Ovary (tissue), 7 donors: ENCODE measurements at regions not wholly inside any gene's neighbourhood (a gene's known extent, or its start where the extent isn't known, plus 50 kb on each side); places are given as distances from the start of the nearest gene placed in this dataset.

ENCODE experiments used
- DNase-seq, 5 donors: peaks; one replicate each; pipeline ENCODE4 v3.0.0-alpha.2; 2019 to 2020
- H3K27ac ChIP-seq, 2 donors: fragments of 200-600 bp; one replicate each; pipeline versions ENCODE4 v1.5.1 to v1.8.0; 2019 to 2022
- H3K27me3 ChIP-seq: fragments of 200-600 bp; one replicate; pipeline ENCODE4 v1.8.0; 2022
- H3K36me3 ChIP-seq: fragments of 200-600 bp; sonication (generic); one replicate; pipeline ENCODE4 v1.5.1; 2019
- H3K4me1 ChIP-seq: one replicate; pipeline ENCODE4 v1.8.1; 2013; ENCODE audit warnings: mild to moderate bottlenecking, moderate library complexity; ENCODE audit not compliant: insufficient read depth
- H3K4me3 ChIP-seq: fragments of 200-600 bp; sonication (generic); one replicate; pipeline ENCODE4 v1.5.1; 2017
- H3K9me3 ChIP-seq, 2 donors: fragments of 200-600 bp in 1 of 2; sonication (generic) in 1 of 2; one replicate each; pipeline versions ENCODE4 v1.5.1 to v1.8.1; 2013 to 2019; ENCODE audit warnings: mild to moderate bottlenecking in 1 of 2, moderate library complexity in 1 of 2
- CTCF ChIP-seq, 3 donors: fragments of 450-650 bp in 2 of 3; fragments of 200-600 bp in 1 of 3; IDR thresholded peaks; one replicate each; pipeline versions ENCODE4 v1.5.1 to v1.8.0; 2016 to 2022; ENCODE audit warnings: antibody characterized with exemption in 3 of 3, mild to moderate bottlenecking in 1 of 3
- EP300 ChIP-seq: sonication (generic); formaldehyde crosslinking; IDR thresholded peaks from one replicate; pipeline ENCODE4 v1.6.1; 2017; ENCODE audit warnings: antibody characterized with exemption
- POLR2A ChIP-seq: fragments of 450-650 bp; IDR thresholded peaks from one replicate; pipeline ENCODE4 v1.6.1; 2017; ENCODE audit warnings: antibody characterized with exemption, mild to moderate bottlenecking, moderate library complexity
- WGBS, 3 donors: extraction: QIAGEN DNeasy Blood & Tissue Kit in 1 of 3; methylation state at CpG; one replicate each; pipeline versions ENCODE4 v1.1.5 to v1.1.7; 2013 to 2017; 5-methylcytosine and 5-hydroxymethylcytosine counted together
- intact Hi-C, 4 donors: fragments of 100-400 bp; cut with DNase I; formaldehyde crosslinking; loops; one replicate each; pipeline versions ENCODE4 v1.11.0 to v1.15.1; 2022 to 2023
- donor health status: DM: no; HTN: no; CAD: no; lungs with moderate emphysema.
- donor health status: DM: no; HTN: no; CAD: no.
- donor health status: Bipolar disorder and iron deficiency.
- donor health status: DM: no; HTN: no; CAD: no.
- donor health status: DM: yes; HTN: yes; CAD: no.

GRCh38 chr10:36068542-36068941 lies 426.4 kb upstream of the FZD8 start:
- no peak overlapping the region for H3K4me3 ChIP-seq
- intact Hi-C loops = no loop called here
- no peaks in the 10 kb centered on the region for H3K36me3 ChIP-seq
- no peaks in the 10 kb centered on the region for H3K27me3 ChIP-seq
- no peaks in the 10 kb centered on the region for H3K4me1 ChIP-seq
- DNase-seq = no peak
- TF ChIP-seq CTCF (IDR thresholded peaks at IDR 0.05) (no peak), EP300 (no peak), POLR2A (no peak)
- no peak overlapping the region for H3K27ac ChIP-seq
- H3K9me3 ChIP-seq = no peaks in the 10 kb centered on the region

- intact Hi-C loops = no loop called here
- no peak overlapping the region for H3K27ac ChIP-seq
- H3K36me3 ChIP-seq = no peaks in the 10 kb centered on the region
- TF ChIP-seq POLR2A (no peak), EP300 (no peak), CTCF (IDR thresholded peaks at IDR 0.05) (no peak)
- H3K4me3 ChIP-seq = no peak overlapping the region
- WGBS, 3 donors = 73 to 79% (median 75%) methylated on average over 2 of the region's 2 CpGs
- H3K4me1 ChIP-seq = no peaks in the 10 kb centered on the region
- no peaks in the 10 kb centered on the region for H3K9me3 ChIP-seq
- H3K27me3 ChIP-seq = no peaks in the 10 kb centered on the region
- no peak for DNase-seq
Measured at GRCh38 chr10:36067748-36068147, 425.7 kb upstream of the FZD8 start.

GRCh38 chr10:36066850-36067249 lies 424.8 kb upstream of the FZD8 start:
- no peak for TF ChIP-seq CTCF (IDR thresholded peaks at IDR 0.05)
- TF ChIP-seq POLR2A = no peak
- TF ChIP-seq EP300 = no peak
- Histone ChIP-seq H3K9me3 (no peaks in the 10 kb centered on the region), H3K4me1 (no peaks in the 10 kb centered on the region), H3K36me3 (no peaks in the 10 kb centered on the region), H3K4me3 (no peak overlapping the region), H3K27me3 (no peaks in the 10 kb centered on the region), H3K27ac (no peak overlapping the region)
- intact Hi-C loops = no loop called here
- WGBS, 3 donors = 93 to 95% (median 94%) methylated on average over 3 of the region's 3 CpGs
- DNase-seq = no peak

- Histone ChIP-seq H3K27me3 (no peaks in the 10 kb centered on the region), H3K4me1 (no peaks in the 10 kb centered on the region), H3K27ac (no peak overlapping the region), H3K36me3 (no peaks in the 10 kb centered on the region), H3K4me3 (no peak overlapping the region), H3K9me3 (no peaks in the 10 kb centered on the region)
- WGBS, 3 donors = 88 to 100% (median 92%) methylated on average over 2 of the region's 2 CpGs
- TF ChIP-seq POLR2A (no peak), EP300 (no peak), CTCF (IDR thresholded peaks at IDR 0.05) (no peak)
- no peak for DNase-seq
- intact Hi-C loops = no loop called here
Measured at GRCh38 chr10:36066102-36066501, 424.0 kb upstream of the FZD8 start.

- Histone ChIP-seq H3K27ac (no peak overlapping the region), H3K9me3 (no peaks in the 10 kb centered on the region), H3K4me1 (no peaks in the 10 kb centered on the region), H3K4me3 (no peak overlapping the region), H3K36me3 (no peaks in the 10 kb centered on the region), H3K27me3 (no peaks in the 10 kb centered on the region)
- DNase-seq = no peak
- intact Hi-C loops = no loop called here
- 70 to 80% (median 80%) methylated on average over 7 of the region's 7 CpGs for WGBS, 3 donors
- TF ChIP-seq CTCF (IDR thresholded peaks at IDR 0.05) (no peak), POLR2A (no peak), EP300 (no peak)
Measured at GRCh38 chr10:36063396-36063795, 421.3 kb upstream of the FZD8 start.
